Panc1 (cell line): ENCODE measurements at regions not wholly inside any gene's neighbourhood (a gene's known extent, or its start where the extent isn't known, plus 50 kb on each side); places are given as distances from the start of the nearest gene placed in this dataset.

Experiments used
- POLR2AphosphoS5 ChIP-seq: IDR thresholded peaks from 2 replicates; pipeline ENCODE4 v1.6.1; 2012; ENCODE audit warnings: mild to moderate bottlenecking, low read depth, low read length, moderate library complexity
- SIN3A ChIP-seq: IDR thresholded peaks from 2 replicates; pipeline ENCODE4 v1.6.1; 2012; ENCODE audit warnings: low read depth, mild to moderate bottlenecking, low read length, moderate library complexity, borderline replicate concordance; ENCODE audit not compliant: insufficient read depth
- TCF7L2 ChIP-seq: IDR thresholded peaks from 2 replicates; pipeline ENCODE4 v1.6.1; 2011; ENCODE audit warnings: mild to moderate bottlenecking, low read depth, low read length, inconsistent platforms
- TF ChIP-seq, protein P1 (sequence below): fragments of 450-650 bp; IDR thresholded peaks from 2 replicates; pipeline ENCODE4 v1.5.1; 2017; ENCODE audit warnings: mild to moderate bottlenecking

DNA sequence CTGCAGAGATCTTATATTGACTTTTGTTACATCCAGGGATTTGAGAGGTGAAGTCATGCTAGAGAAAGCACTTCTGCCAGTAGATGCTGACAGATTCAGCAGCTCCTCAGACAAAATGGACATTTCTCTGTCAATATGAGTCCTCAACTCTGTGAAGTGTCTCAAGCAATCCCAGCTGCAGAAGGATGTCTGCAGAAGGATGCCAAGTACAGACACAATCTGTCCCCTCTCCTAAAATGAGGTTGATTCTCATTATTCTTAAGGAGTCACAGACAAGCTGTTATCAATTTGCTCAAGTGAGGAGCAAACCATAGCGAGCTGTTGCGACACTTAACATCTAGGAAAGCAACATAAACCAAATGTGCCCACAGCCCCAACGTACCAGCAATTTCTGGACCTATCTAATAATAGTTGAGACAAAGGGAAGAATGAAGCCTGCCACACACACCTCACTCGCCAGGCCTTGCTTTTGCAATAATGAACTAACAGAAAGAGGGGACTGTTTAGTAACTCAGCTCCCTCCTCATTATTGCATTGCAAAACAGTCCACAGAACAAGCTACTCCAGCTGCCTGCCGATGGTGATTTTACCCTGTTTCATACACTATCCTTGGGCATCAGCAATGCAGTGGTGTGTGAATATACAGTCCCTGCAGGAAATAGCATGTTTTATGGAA, 364.2 kb upstream of the PDE4D start:
- TF ChIP-seq, protein P1, sequence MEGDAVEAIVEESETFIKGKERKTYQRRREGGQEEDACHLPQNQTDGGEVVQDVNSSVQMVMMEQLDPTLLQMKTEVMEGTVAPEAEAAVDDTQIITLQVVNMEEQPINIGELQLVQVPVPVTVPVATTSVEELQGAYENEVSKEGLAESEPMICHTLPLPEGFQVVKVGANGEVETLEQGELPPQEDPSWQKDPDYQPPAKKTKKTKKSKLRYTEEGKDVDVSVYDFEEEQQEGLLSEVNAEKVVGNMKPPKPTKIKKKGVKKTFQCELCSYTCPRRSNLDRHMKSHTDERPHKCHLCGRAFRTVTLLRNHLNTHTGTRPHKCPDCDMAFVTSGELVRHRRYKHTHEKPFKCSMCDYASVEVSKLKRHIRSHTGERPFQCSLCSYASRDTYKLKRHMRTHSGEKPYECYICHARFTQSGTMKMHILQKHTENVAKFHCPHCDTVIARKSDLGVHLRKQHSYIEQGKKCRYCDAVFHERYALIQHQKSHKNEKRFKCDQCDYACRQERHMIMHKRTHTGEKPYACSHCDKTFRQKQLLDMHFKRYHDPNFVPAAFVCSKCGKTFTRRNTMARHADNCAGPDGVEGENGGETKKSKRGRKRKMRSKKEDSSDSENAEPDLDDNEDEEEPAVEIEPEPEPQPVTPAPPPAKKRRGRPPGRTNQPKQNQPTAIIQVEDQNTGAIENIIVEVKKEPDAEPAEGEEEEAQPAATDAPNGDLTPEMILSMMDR, result no peak
- TF ChIP-seq SIN3A (no peak), TCF7L2 (no peak), POLR2AphosphoS5 (no peak)
